Gastroesophageal sphincter (tissue), 3 donors: ENCODE measurements at regions not wholly inside any gene's neighbourhood (a gene's known extent, or its start where the extent isn't known, plus 50 kb on each side); places are given as distances from the start of the nearest gene placed in this dataset.

Source experiments
- CTCF ChIP-seq, 4 experiments: fragments of 200-600 bp in 2 of 4; fragments of 450-650 bp in 2 of 4; sonication (generic) in 1 of 4; IDR thresholded peaks; one replicate each; pipeline ENCODE4 v1.5.1; 2017 to 2019; ENCODE audit warnings: antibody characterized with exemption in 4 of 4, mild to moderate bottlenecking in 2 of 4, moderate library complexity in 2 of 4
- POLR2A ChIP-seq, 2 donors: fragments of 450-650 bp; IDR thresholded peaks; one replicate each; pipeline ENCODE4 v1.6.1; 2017; ENCODE audit warnings: antibody characterized with exemption in 2 of 2, mild to moderate bottlenecking in 2 of 2, moderate library complexity in 1 of 2

- peak in 1 of 4 experiments; percentile 12 for TF ChIP-seq CTCF (IDR thresholded peaks at IDR 0.05)
- TF ChIP-seq POLR2A (IDR thresholded peaks at IDR 0.05) = no peak
These were observed 1523.7 kb downstream of the ARAP2 start for GRCh38 chr4:34720571-34720970.
